GM10248 (cell line): ENCODE measurements at regions not wholly inside any gene's neighbourhood (a gene's known extent, or its start where the extent isn't known, plus 50 kb on each side); places are given as distances from the start of the nearest gene placed in this dataset.

Source experiments
- CTCF ChIA-PET: fragments of 300-600 bp; sonication (Branson Sonifier 250); formaldehyde crosslinking; extraction: SDS; loops from one replicate; lab custom pipeline; 2021; ENCODE audit warnings: antibody characterized with exemption; lab: Yijun Ruan, JAX
- POLR2A ChIA-PET: fragments of 350-650 bp; sonication (Branson Sonifier 250); formaldehyde crosslinking; extraction: SDS; loops from one replicate; lab custom pipeline; 2020; ENCODE audit warnings: antibody characterized with exemption; lab: Yijun Ruan, JAX
- DNase-seq: peaks from one replicate; pipeline ENCODE4 v3.0.0; 2012; ENCODE audit errors: extremely low spot score
- TF ChIP-seq, protein P1 (sequence below): IDR thresholded peaks from 2 replicates; pipeline ENCODE4 v1.5.1; 2012; ENCODE audit warnings: mild to moderate bottlenecking, low read depth; ENCODE audit errors: extremely low read depth, missing control alignments, control extremely low read depth

DNA sequence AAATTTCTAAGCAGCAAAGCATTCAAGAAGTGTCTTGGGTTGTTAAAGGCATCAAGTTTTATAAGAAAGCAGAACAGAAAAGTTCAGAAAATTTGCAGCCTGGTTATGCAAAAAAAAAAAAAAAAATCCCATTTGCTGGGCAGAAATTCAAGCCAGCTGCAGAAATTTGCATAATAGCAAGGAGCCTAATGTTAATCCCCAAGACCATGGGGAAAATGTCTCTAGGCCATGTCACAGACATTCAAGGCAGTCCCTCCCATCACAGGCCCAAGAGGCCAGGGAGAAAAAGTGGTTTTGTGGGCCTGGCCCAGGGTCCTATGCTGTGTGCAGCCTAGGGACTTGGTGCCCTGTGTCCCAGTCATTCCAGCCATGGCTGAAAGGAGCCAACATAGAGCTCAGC lies 269.0 kb upstream of the SLC39A10 start:
- CTCF ChIA-PET, result no interaction called here
- POLR2A ChIA-PET, result no interaction called here
- DNase-seq, result no peak
- TF ChIP-seq, protein P1, sequence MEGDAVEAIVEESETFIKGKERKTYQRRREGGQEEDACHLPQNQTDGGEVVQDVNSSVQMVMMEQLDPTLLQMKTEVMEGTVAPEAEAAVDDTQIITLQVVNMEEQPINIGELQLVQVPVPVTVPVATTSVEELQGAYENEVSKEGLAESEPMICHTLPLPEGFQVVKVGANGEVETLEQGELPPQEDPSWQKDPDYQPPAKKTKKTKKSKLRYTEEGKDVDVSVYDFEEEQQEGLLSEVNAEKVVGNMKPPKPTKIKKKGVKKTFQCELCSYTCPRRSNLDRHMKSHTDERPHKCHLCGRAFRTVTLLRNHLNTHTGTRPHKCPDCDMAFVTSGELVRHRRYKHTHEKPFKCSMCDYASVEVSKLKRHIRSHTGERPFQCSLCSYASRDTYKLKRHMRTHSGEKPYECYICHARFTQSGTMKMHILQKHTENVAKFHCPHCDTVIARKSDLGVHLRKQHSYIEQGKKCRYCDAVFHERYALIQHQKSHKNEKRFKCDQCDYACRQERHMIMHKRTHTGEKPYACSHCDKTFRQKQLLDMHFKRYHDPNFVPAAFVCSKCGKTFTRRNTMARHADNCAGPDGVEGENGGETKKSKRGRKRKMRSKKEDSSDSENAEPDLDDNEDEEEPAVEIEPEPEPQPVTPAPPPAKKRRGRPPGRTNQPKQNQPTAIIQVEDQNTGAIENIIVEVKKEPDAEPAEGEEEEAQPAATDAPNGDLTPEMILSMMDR, result no peak

GRCh38 chr2:195382186-195382585 lies 274.8 kb upstream of the SLC39A10 start:
- ChIA-PET POLR2A (no interaction called here), CTCF (no interaction called here)
- TF ChIP-seq, protein P1, result no peak
- no peak for DNase-seq

GRCh38 chr2:195370167-195370943 lies 286.7 kb upstream of the SLC39A10 start:
- TF ChIP-seq, protein P1, result no peak
- ChIA-PET CTCF (interaction anchor here (2.5 kb wide), 1 partner anchor 14 kb away, joined by 8 read pairs; no protein-coding TSS in a partner anchor), POLR2A (no interaction called here)

GRCh38 chr2:195369218-195369587 lies 287.8 kb upstream of the SLC39A10 start:
- POLR2A ChIA-PET, result no interaction called here
- TF ChIP-seq, protein P1, result no peak
- CTCF ChIA-PET, result no interaction called here
- no peak for DNase-seq

More at GRCh38 chr2:195370167-195370943, 286.7 kb upstream of the SLC39A10 start:
- no peak for DNase-seq

- CTCF ChIA-PET, result no interaction called here
Measured at GRCh38 chr2:195368249-195369217, 288.5 kb upstream of the SLC39A10 start.

DNA sequence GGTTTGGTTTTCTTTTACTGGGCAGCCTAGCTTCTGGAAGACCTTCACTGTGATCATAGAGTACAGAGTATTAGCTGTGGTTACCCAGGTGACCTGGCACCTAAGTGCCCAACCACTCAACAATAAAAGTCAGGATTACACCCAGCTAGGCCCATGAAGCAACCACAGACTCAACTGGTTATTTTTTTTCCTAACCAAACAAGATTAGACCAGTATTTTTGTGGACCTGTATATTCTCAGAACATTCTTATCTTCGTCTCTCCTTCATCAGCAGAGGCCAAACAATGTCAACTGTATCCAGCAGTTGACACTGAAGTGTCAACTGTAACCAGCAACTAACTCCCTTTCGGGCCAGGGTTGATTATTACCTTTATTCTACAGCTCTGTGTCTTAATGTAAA lies 289.2 kb upstream of the SLC39A10 start:
- POLR2A ChIA-PET, result no interaction called here
- CTCF ChIA-PET, result no interaction called here

More at GRCh38 chr2:195368249-195369217, 288.5 kb upstream of the SLC39A10 start:
- DNase-seq, result no peak
- TF ChIP-seq, protein P1, result no peak
- POLR2A ChIA-PET, result no interaction called here

More for the DNA sequence above, 289.2 kb upstream of the SLC39A10 start:
- TF ChIP-seq, protein P1, result no peak
- DNase-seq, result no peak
